ENCODE measurements at regions not wholly inside any gene's neighbourhood (a gene's known extent, or its start where the extent isn't known, plus 50 kb on each side); places are given as distances from the start of the nearest gene placed in this dataset.

DNA sequence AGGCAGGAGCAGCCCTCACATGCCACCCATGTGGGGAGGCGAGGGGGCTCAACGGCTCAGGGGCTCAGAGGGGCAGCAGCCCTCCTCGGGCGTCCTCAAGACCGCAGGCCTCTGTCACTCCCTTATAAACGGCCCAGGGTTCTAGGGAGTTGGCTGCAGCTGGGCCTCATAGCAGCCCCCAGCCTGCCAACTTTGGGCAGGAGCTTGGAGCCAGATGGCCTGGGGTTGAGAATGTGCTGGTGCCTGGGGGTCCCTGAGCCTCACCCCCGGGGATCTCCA, 51.0 kb upstream of the RNU6ATAC start (continued):
- TF ChIP-seq ZNF592 (IDR thresholded peaks at IDR 0.05): no peak
- TF ChIP-seq MTA2 (IDR thresholded peaks at IDR 0.05; ENCODE audit: low read depth): no peak

DNA sequence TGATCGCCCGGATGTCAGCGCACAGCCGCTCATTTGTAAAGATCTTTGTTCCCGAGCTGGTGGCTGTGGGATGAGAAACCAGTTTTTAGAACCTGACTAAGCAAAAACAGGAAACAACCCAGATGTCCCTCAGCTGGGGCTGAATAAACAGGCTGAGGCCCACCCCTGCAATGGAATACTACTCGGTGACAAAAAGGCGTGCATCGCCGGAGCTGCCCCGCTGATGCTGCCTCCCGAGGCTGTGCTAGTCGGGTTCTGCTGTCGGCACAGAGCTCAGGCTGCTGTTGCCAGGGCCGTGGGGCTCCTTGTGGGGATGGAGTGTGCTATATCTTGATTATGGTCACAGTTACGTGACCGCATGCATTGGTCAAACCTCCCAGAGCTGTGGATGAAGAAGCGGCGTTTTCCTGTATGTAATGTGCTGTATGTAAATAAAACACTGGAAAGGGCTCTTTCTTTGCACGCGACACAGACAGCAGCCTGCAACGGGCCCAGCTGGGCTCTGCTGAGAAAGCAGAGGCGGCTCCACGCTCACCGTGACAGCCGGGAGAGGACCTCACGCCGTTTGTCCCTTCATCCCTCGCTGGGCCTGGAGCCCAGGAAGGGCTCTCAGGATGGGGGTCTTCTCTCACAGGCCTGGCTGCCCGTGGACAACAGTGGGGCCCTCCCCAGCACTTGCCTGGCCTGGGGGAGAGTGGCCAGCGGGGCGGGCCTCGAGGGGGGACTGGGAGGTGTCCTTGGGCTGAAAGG, 51.5 kb upstream of the RNU6ATAC start:
- ChIA-PET SMC1A (ENCODE audit: uncharacterized antibody, unreplicated experiment) (interaction anchor here (0.7 kb wide), 1 partner anchor 45 kb away, joined by 3 read pairs; no protein-coding TSS in a partner anchor), RAD21 (ENCODE audit: unreplicated experiment) (no interaction called here), POLR2A (no interaction called here), CTCF (interaction anchor here (0.8 kb wide), 1 partner anchor 45 kb away, joined by 3 read pairs; no protein-coding TSS in a partner anchor)
- no peaks in the 10 kb centered on the region for H3K4me1 ChIP-seq (ENCODE audit: control insufficient read depth, insufficient read depth, low read length)
- intact Hi-C loops (cut with micrococcal nuclease; ENCODE audit: unreplicated experiment) (loop anchor here (2.0 kb wide), 1 partner anchor 45 kb away; no protein-coding TSS in a partner anchor), in situ Hi-C loops (cut with MboI) (no loop called here)
- no peak overlapping the region for H3K27ac ChIP-seq (ENCODE audit: control insufficient read depth, insufficient read depth)
- no peaks in the 10 kb centered on the region for H3K36me3 ChIP-seq (ENCODE audit: control insufficient read depth in 2 of 2, insufficient read depth in 2 of 2, low read length in 1 of 2)
- H3K4me3 ChIP-seq: no peak overlapping the region
- ATAC-seq (no peak), DNase-seq (ENCODE audit: low read depth, low spot score) (no peak), FAIRE-seq (no peak)
- no peak overlapping the region for H2AFZ ChIP-seq (ENCODE audit: control insufficient read depth, low read depth, low read length)
- WGBS (ENCODE audit: insufficient coverage, insufficient replicate concordance, low lambda C conversion rate, missing lambda C conversion rate): 43% methylated on average over 30 of the region's 32 CpGs
- peaks cover 1% of the 10 kb centered on the region; the same call in 1 of the 3 replicates for H3K9me3 ChIP-seq (replicated peaks; ENCODE audit: control insufficient read depth, insufficient read depth, low read length)
- H3K9ac ChIP-seq (ENCODE audit: control insufficient read depth, insufficient read depth, low read length): no peak overlapping the region
- no peaks in the 10 kb centered on the region for H4K20me1 ChIP-seq (ENCODE audit: control insufficient read depth, insufficient read depth)
- H3K27me3 ChIP-seq (replicated peaks in 1 of 2; ENCODE audit: control insufficient read depth in 2 of 2, insufficient read depth in 2 of 2, low read length in 1 of 2): no peaks in the 10 kb centered on the region; a peak in 1 of 4 replicates
- BruUV-seq (replicated peaks): no TSS peak
- no peak for TF ChIP-seq KLF5 (IDR thresholded peaks at IDR 0.05; ENCODE audit: partially characterized antibody)
- TF ChIP-seq BACH1 (IDR thresholded peaks at IDR 0.05; ENCODE audit: borderline replicate concordance): no peak
- TF ChIP-seq TAF1 (IDR thresholded peaks at IDR 0.05; ENCODE audit: borderline replicate concordance, low read depth, low read length): no peak
- no peak for TF ChIP-seq TCF7 (IDR thresholded peaks at IDR 0.05; ENCODE audit: borderline replicate concordance)
- no peak for TF ChIP-seq BMI1 (IDR thresholded peaks at IDR 0.05; ENCODE audit: borderline replicate concordance)
- TF ChIP-seq RB1 (IDR thresholded peaks at IDR 0.05; ENCODE audit: borderline replicate concordance): no peak
- no peak for TF ChIP-seq POLR2A (IDR thresholded peaks at IDR 0.05; ENCODE audit: low read depth, low read length)
- H3K4me2 ChIP-seq (ENCODE audit: control insufficient read depth, insufficient read depth): no peak overlapping the region
- no peaks in the 10 kb centered on the region for H3K79me2 ChIP-seq (ENCODE audit: control insufficient read depth, insufficient read depth, low read length)

Data from GM12878 (cell line).